Lower leg skin (tissue), 4 donors: ENCODE measurements at regions not wholly inside any gene's neighbourhood (a gene's known extent, or its start where the extent isn't known, plus 50 kb on each side); places are given as distances from the start of the nearest gene placed in this dataset.
"Not testable (repeated sequence)": the region's sequence is repeated elsewhere in the genome, so short reads cannot be mapped to it uniquely, and the experiment has no call there.

ENCODE experiments used
- DNase-seq, 2 donors: peaks; one replicate each; pipeline ENCODE4 v3.0.0-alpha.2; 2019; ENCODE audit warnings: low spot score in 2 of 2
- H3K4me3 ChIP-seq: fragments of 200-600 bp; sonication (generic); 2 replicates; pipeline ENCODE4 v1.5.1; 2017; ENCODE audit warnings: mild to moderate bottlenecking, low read depth; ENCODE audit not compliant: poor library complexity, severe bottlenecking
- CTCF ChIP-seq, 3 donors: fragments of 450-650 bp; IDR thresholded peaks; one replicate each; pipeline ENCODE4 v1.5.1; 2016; ENCODE audit warnings: antibody characterized with exemption in 3 of 3, mild to moderate bottlenecking in 3 of 3, moderate library complexity in 2 of 3
- POLR2A ChIP-seq, 2 donors: fragments of 450-650 bp; IDR thresholded peaks; one replicate each; pipeline ENCODE4 v1.6.1; 2016 to 2017; ENCODE audit warnings: antibody characterized with exemption in 2 of 2, mild to moderate bottlenecking in 1 of 2, moderate library complexity in 1 of 2
- WGBS, 2 donors: methylation state at CpG; one replicate each; pipeline ENCODE4 v1.1.5; 2018; 5-methylcytosine and 5-hydroxymethylcytosine counted together
- intact Hi-C: fragments of 100-400 bp; cut with DNase I; formaldehyde crosslinking; loops from one replicate; pipeline ENCODE4 v1.15.0; 2023; ENCODE audit warnings: low total_unique reads

GRCh38 chrX:113512700-113513395, 672.2 kb upstream of the AMOT start:
- TF ChIP-seq CTCF (IDR thresholded peaks at IDR 0.05) (no peak), POLR2A (IDR thresholded peaks at IDR 0.05) (no peak)
- DNase-seq, result no peak
- H3K4me3 ChIP-seq, result no peak overlapping the region
- intact Hi-C loops, result no loop called here
- 50 to 59% methylated on average over 7 of the region's 7 CpGs for WGBS, 2 donors

DNA sequence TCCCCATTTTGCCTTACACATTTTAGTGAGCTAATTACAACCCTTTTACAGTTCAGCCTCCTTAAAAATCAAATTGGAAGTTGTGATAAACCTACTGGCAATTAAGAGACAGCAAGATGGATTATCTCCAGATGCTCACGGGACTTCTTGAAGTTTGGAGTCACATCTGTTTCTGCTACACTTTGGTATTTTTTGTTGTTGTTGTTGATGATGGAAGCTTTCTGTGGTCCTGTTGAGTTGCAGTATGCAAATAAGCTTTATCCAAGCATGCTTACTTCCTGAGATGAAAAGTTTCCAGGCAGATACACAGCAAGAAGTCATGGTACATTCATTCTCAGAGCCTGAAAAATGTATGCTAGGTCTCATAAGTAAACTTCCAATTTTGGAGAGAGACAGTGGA, 670.0 kb upstream of the AMOT start:
- WGBS, 2 donors, result 6 to 29% methylated on average over 1 of the region's 1 CpG
- intact Hi-C loops, result no loop called here
- DNase-seq, result no peak
- TF ChIP-seq CTCF (IDR thresholded peaks at IDR 0.05) (no peak), POLR2A (IDR thresholded peaks at IDR 0.05) (no peak)
- no peak overlapping the region for H3K4me3 ChIP-seq

GRCh38 chrX:113492895-113493294, 652.3 kb upstream of the AMOT start:
- no peak overlapping the region for H3K4me3 ChIP-seq
- DNase-seq, result no peak
- intact Hi-C loops, result no loop called here
- TF ChIP-seq POLR2A (IDR thresholded peaks at IDR 0.05) (no peak), CTCF (IDR thresholded peaks at IDR 0.05) (no peak)

DNA sequence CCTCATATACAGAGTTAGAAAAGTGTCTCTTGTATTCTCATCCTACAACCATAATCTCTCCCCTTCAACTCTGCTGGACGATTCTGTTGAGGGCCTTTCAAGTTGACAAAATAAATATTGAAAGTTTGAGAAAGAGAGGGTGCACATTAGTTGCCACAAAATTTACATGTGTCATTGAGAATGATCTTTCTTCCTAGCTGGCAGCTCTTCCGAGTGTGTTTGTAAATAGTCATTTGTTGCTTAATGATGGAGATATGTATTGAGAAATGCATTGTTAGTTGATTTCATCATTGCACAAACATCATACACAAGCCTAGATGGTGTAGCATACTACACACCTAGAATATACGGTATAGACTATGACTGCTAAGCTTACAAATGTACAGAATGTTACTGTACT, 632.8 kb upstream of the AMOT start:
- WGBS, 2 donors, result 62 to 69% methylated on average over 3 of the region's 3 CpGs
- DNase-seq, result no peak
- intact Hi-C loops, result no loop called here
- no peak overlapping the region for H3K4me3 ChIP-seq
- TF ChIP-seq CTCF (IDR thresholded peaks at IDR 0.05), result no peak
- no peak for TF ChIP-seq POLR2A (IDR thresholded peaks at IDR 0.05)

DNA sequence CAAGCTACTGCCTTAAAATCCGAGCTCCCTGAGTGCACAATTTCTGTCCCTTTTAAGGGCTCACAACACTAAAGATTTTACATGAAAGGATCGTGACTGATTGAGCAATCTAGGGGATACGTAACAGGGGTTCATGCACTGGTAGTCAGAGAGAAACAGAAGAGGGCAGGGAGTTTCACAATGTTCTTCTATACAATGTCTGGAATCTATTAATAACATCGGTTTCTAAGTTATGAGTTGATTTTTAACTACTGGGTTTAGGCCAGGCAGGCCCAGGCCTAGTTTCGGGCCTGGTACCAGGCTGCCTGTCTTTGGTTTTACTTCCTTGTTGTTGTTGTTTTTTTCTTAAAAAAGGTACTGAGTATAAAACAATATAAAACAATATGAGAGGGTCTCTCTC, 632.4 kb upstream of the AMOT start:
- 58% methylated on average over 5 of the region's 5 CpGs for WGBS, 2 donors
- H3K4me3 ChIP-seq, intact Hi-C loops: not testable (repeated sequence)
- DNase-seq, result peak in 1 of 2 donors; percentile 11

GRCh38 chrX:113470166-113470565, 629.5 kb upstream of the AMOT start:
- intact Hi-C loops, result no loop called here
- WGBS, 2 donors, result 31 to 42% methylated on average over 4 of the region's 4 CpGs
- TF ChIP-seq POLR2A (IDR thresholded peaks at IDR 0.05) (no peak), CTCF (IDR thresholded peaks at IDR 0.05) (no peak)
- H3K4me3 ChIP-seq, result no peak overlapping the region
- DNase-seq, result no peak
